Adipocyte (in vitro differentiated cells): ENCODE measurements at regions not wholly inside any gene's neighbourhood (a gene's known extent, or its start where the extent isn't known, plus 50 kb on each side); places are given as distances from the start of the nearest gene placed in this dataset.
"Not testable (repeated sequence)": the region's sequence is repeated elsewhere in the genome, so short reads cannot be mapped to it uniquely, and the experiment has no call there.

ENCODE experiments used
- DNase-seq: peaks from one replicate; pipeline ENCODE4 v3.0.0-alpha.2; 2015; ENCODE audit warnings: low read depth
- H3K27me3 ChIP-seq: replicated peaks from 2 replicates; pipeline ENCODE4 v1.7.0; 2013; ENCODE audit warnings: mild to moderate bottlenecking, low read length, moderate library complexity; ENCODE audit not compliant: control insufficient read depth, insufficient read depth
- H3K36me3 ChIP-seq: 2 replicates; pipeline ENCODE4 v1.7.0; 2013; ENCODE audit warnings: low read length, mild to moderate bottlenecking, moderate library complexity; ENCODE audit not compliant: control insufficient read depth, insufficient read depth, severe bottlenecking
- H3K4me1 ChIP-seq: 2 replicates; pipeline ENCODE4 v1.7.0; 2013; ENCODE audit warnings: mild to moderate bottlenecking, low read length, moderate library complexity; ENCODE audit not compliant: control insufficient read depth, insufficient read depth
- H3K4me3 ChIP-seq: 2 replicates; pipeline ENCODE4 v1.7.0; 2013; ENCODE audit warnings: mild to moderate bottlenecking, low read length, moderate library complexity
- H3K9ac ChIP-seq: 2 replicates; pipeline ENCODE4 v1.7.0; 2013; ENCODE audit warnings: mild to moderate bottlenecking, low read length, moderate library complexity
- H3K9me3 ChIP-seq: 2 replicates; pipeline ENCODE4 v1.7.0; 2013; ENCODE audit warnings: mild to moderate bottlenecking, low read length, moderate library complexity; ENCODE audit not compliant: control insufficient read depth

DNA sequence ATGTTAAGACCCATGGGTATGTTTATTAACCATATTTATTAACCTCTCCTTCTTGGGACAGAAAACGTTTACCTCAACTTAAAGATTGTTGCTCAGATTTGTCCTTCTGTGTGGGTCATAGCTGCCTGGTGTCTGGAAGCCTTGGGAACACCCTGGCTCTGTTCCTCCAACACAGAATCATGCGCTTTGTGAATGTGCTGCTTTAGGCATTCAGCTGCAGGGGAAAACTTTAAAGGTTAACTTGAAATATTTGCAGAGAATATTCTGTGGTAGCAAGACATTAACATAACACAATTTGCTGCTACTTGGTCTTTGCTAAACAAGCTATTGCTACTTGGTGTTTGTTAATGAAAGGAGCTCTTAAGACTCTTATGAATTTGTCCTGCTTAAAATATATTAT, 50.5 kb upstream of the THOC3 start:
- DNase-seq, H3K4me3 ChIP-seq, H3K36me3 ChIP-seq, H3K4me1 ChIP-seq, H3K27me3 ChIP-seq, H3K9ac ChIP-seq, H3K9me3 ChIP-seq: not testable (repeated sequence)

DNA sequence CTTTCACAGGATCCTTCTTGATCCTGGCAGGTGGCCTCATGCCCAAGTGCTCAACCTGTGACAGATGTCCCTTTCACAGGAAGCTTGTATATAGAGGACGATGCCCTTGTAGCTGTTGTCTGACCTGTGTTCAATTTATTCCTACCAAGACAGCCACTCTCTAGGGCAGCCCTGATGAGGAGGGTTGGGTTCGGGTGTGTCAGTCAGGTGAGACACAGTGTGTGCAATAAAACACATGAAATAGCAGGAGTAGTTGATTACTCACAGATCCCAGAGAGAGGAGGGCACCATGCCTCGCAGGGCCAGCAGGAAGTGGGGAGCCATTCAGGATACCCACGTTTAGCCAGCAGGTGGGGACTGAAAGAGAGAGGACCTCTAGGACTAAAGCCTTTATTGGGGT, 52.7 kb upstream of the THOC3 start:
- not testable (repeated sequence) for DNase-seq, H3K36me3 ChIP-seq, H3K9ac ChIP-seq, H3K27me3 ChIP-seq, H3K9me3 ChIP-seq, H3K4me1 ChIP-seq, H3K4me3 ChIP-seq

DNA sequence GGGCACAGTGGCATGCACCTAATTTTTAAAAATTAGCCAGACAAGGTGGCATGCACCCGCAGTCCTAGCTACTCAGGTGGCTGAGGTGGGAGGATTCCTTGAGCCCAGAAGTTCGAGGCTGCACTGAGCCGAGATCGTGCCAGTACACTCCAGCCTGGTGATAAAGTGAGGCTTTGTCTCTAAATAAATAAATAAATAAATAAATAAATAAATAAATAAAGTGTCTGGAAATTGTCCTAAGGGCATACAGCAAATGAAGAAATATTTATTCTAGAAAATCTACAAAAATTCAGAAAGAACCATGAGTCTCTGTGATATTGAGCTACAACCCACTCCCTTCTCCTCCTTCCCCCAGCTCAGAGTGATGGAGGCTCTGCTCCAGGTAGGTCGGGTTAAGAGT, 55.4 kb upstream of the THOC3 start:
- not testable (repeated sequence) for DNase-seq, H3K27me3 ChIP-seq, H3K9me3 ChIP-seq, H3K4me3 ChIP-seq, H3K4me1 ChIP-seq, H3K36me3 ChIP-seq, H3K9ac ChIP-seq

DNA sequence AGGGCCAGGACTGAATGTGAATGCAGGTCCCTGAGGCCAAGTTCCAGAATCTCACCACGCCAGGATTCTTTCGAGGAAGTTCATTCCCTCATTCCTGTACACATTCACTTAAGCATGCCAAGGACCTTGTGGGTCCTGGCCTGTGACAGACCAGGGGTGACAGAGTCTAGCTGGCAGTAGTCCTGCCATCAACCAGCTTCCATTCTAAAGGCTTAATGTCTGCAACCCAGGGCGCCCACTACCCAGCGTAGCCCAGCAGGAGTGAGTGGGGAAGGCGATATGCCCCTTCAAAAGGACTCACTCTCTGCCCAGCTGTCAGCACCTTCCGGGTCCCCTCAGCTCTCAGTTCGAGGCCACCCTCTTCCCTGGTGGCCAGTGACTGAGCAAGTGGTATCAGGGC, 61.3 kb upstream of the THOC3 start:
- H3K9me3 ChIP-seq, H3K4me1 ChIP-seq, H3K9ac ChIP-seq, H3K36me3 ChIP-seq, H3K27me3 ChIP-seq, DNase-seq, H3K4me3 ChIP-seq: not testable (repeated sequence)

DNA sequence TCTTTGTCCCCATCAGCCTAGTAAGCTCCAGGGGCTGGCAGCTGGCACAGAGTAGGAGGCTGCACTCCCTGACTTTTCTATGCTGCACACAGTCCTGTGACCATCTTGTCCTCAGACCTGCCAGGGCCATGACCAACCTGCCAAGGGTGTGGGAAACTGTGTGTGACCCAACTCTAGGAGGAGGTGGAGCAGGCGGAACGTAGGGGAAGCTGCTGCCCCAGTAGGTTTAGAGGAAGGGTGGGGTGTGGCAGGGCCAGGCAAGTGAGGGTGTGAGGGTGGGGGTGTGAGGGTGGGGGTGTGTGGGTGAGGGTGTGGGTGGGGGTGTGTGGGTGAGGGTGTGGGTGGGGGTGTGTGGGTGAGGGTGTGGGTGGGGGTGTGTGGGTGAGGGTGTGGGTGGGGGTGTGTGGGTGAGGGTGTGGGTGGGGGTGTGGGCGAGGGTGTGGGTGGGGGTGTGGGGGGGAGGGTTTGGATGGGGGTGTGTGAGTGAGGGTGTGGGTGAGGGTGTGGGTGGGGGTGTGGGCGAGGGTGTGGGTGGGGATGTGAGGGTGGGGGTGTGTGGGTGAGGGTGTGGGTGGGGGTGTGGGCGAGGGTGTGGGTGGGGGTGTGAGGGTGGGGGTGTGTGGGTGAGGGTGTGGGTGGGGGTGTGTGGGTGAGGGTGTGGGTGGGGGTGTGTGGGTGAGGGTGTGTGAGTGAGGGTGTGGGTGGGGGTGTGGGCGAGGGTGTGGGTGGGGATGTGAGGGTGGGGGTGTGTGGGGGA, 62.4 kb upstream of the THOC3 start:
- not testable (repeated sequence) for H3K4me1 ChIP-seq, H3K9me3 ChIP-seq, H3K9ac ChIP-seq, DNase-seq, H3K4me3 ChIP-seq, H3K36me3 ChIP-seq, H3K27me3 ChIP-seq

DNA sequence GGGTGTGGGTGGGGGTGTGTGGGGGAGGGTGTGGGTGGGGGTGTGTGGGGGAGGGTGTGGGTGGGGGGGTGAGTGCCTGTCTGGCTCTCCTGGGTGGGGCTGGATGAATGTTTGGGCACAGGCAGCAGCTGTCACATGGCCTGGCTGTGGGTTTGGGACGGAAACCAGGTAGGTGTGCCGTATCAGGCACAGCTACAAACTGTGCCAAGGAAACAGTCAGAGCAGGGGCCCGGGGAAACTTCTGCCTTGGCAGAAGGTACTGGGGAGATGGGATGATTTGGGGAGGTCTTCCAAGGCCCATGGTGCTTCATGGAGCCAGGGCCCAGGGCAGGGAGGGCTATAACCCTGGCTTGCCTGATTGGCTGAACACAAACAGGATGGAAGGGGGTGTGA, 63.0 kb upstream of the THOC3 start:
- not testable (repeated sequence) for H3K4me1 ChIP-seq, DNase-seq, H3K27me3 ChIP-seq, H3K9ac ChIP-seq, H3K9me3 ChIP-seq, H3K36me3 ChIP-seq, H3K4me3 ChIP-seq

DNA sequence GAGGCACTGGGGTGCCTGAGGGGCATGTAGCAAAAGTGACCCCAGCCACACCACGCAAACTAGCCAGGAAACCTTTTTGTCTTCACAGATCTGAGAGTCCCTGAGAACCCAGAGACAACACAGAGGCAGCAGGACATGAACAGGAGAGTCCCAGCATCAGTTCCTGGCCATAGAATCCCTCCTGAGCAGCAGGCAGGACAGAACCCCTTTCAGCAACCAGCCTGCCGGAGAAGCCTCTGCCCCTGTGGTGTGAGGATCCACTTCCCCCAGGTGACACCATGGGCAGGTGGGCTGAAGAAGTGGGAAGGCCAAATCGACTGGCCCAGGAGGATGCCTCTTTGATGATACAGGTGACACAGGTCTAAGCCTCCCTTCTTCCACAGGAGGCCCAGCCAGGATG, 65.1 kb upstream of the THOC3 start:
- H3K4me1 ChIP-seq, DNase-seq, H3K9ac ChIP-seq, H3K4me3 ChIP-seq, H3K36me3 ChIP-seq, H3K27me3 ChIP-seq, H3K9me3 ChIP-seq: not testable (repeated sequence)

DNA sequence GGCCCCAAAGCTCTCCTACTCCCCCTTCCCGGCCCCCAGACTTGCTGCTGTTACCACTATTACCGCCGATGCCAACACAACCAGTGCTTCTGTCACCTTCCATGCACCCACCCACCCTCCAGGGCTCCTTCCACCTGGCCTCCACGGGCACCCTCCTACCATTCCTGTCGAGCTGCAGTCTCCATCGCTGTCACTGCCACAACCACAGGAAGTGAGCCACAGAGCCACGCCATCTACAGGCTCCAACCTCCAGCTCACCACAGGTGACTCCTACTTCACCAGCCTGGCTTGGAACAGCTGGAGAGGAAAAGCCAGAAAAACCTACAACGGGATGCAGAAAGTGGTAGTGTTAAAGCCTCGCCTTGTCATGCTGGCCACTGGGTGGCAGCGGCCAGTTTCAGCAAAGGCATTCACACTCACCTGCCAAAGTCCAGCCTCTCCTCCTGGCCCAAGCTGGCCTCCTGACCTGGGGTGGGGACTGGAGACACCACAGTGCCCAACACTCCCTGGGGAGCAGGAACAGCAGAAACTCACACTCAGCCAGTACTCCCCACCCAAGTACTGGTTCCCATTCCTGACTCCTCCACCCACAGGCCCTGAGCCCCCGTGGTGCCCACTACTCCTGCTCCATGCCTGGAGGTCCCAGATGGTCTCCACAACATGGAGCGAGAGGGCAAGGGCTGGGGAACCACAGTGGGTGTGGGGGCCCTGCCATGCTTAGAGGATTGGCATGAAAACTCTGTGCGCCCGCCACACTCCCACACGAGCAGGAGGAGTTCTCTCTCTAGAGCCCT, 66.5 kb upstream of the THOC3 start:
- DNase-seq = not testable (repeated sequence)

DNA sequence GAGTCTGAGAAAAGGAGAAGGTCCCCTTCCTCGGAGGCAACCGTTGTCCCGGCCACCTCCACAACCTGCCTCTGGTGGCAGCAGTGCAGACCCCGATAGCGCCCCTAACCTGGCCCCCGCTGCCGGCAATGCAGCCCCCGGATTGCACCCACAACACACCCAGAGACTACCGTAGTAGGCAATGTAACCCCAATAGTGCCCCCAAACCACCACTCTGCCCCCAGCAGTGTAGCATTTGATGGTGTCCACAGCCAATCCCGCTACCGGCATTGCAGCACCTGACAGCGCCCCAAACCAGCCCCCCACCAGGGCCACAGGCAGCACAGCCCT, 67.1 kb upstream of the THOC3 start:
- H3K9ac ChIP-seq = not testable (repeated sequence)

More for the DNA sequence above, 66.5 kb upstream of the THOC3 start:
- not testable (repeated sequence) for H3K27me3 ChIP-seq, H3K4me1 ChIP-seq, H3K36me3 ChIP-seq, H3K4me3 ChIP-seq, H3K9me3 ChIP-seq, H3K9ac ChIP-seq

DNA sequence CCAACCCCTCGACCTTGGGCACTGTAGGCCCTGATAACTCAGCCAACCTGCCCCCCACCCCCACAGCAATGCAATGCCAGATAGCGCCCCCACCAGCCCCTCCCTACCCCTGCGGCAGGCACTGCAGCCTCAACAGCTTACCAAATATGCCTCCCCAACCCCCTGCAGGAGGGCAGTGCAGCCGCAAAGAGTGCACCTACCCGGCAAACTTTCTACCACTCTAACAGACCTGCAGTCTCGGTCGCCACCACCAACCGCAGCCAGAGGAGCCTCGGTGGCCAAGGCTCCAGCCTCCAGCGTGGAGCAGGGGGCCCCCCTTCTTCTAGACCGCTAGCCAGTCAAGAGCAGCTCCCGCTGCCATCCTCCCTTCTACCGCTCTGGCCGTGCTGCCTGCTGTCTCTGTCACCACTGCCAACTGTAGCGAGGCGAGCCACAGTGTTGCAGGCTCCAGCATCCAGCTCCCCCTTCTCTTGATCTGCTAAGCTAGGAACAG, 67.7 kb upstream of the THOC3 start:
- H3K4me3 ChIP-seq, H3K9ac ChIP-seq, H3K9me3 ChIP-seq, H3K36me3 ChIP-seq, H3K27me3 ChIP-seq, H3K4me1 ChIP-seq, DNase-seq: not testable (repeated sequence)

More for the DNA sequence above, 67.1 kb upstream of the THOC3 start:
- not testable (repeated sequence) for H3K4me1 ChIP-seq, H3K9me3 ChIP-seq, H3K36me3 ChIP-seq, H3K4me3 ChIP-seq, H3K27me3 ChIP-seq, DNase-seq

DNA sequence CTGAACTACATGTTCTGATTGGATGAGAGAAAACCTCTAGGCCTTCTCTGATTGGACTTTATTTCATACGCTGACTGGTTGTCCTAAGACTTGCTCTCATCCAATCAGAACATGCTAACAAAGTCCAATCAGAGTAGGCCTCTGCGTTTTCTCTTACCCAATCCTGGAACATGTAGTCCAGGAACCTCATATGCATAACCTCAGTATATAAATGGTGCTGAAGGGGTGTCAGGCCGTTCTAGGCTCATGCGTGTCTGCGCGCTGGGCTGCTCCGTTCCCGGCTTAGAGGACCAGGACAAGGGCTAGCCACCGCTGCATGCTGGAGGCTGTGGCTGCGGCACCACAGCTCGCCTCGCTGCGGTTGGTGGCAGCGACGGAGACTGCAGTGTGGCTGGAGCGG, 68.3 kb upstream of the THOC3 start:
- not testable (repeated sequence) for H3K9me3 ChIP-seq, H3K27me3 ChIP-seq, H3K4me3 ChIP-seq, DNase-seq, H3K36me3 ChIP-seq, H3K4me1 ChIP-seq, H3K9ac ChIP-seq
